SK-N-SH treated with all-trans-retinoic acid at 6 μM for 48 hours (cell line): ENCODE measurements at regions not wholly inside any gene's neighbourhood (a gene's known extent, or its start where the extent isn't known, plus 50 kb on each side); places are given as distances from the start of the nearest gene placed in this dataset.

Source experiments
- ATAC-seq: fragments of 200-7000 bp; cut with Tn5 transposase; 3 replicates; pipeline ENCODE4 v1.9.1; 2020; ENCODE audit warnings: mild to moderate bottlenecking, moderate library complexity
- ARNTL ChIP-seq: fragments of 450-650 bp; formaldehyde crosslinking; IDR thresholded peaks from 2 replicates; pipeline ENCODE4 v1.5.0; 2020; ENCODE audit warnings: low read depth, mild to moderate bottlenecking, moderate library complexity, borderline replicate concordance
- BACH2 ChIP-seq: fragments of 250-450 bp; sonication (Bioruptor Pico); IDR thresholded peaks from 2 replicates; pipeline ENCODE4 v1.9.0; 2021; ENCODE audit warnings: mild to moderate bottlenecking, borderline replicate concordance
- CSDC2 ChIP-seq: fragments of 250-450 bp; sonication (Bioruptor Pico); IDR thresholded peaks from 2 replicates; pipeline ENCODE4 v1.5.0; 2020; ENCODE audit warnings: mild to moderate bottlenecking, moderate library complexity
- CSRNP3 ChIP-seq: fragments of 250-450 bp; sonication (Bioruptor Pico); IDR thresholded peaks from 2 replicates; pipeline ENCODE4 v1.5.1; 2021; ENCODE audit warnings: mild to moderate bottlenecking, moderate library complexity
- ESRRG ChIP-seq: fragments of 250-450 bp; sonication (Bioruptor Pico); IDR thresholded peaks from 2 replicates; pipeline ENCODE4 v1.6.1; 2021; ENCODE audit warnings: mild to moderate bottlenecking
- GLIS3 ChIP-seq: fragments of 250-450 bp; sonication (Bioruptor Pico); IDR thresholded peaks from 2 replicates; pipeline ENCODE4 v1.5.0; 2020; ENCODE audit warnings: mild to moderate bottlenecking, moderate library complexity
- ISL1 ChIP-seq: fragments of 250-450 bp; sonication (Bioruptor Pico); IDR thresholded peaks from 2 replicates; pipeline ENCODE4 v2.1.2; 2022; ENCODE audit warnings: mild to moderate bottlenecking, moderate library complexity
- OSR1 ChIP-seq: fragments of 250-450 bp; sonication (Bioruptor Pico); IDR thresholded peaks from 2 replicates; pipeline ENCODE4 v1.8.0; 2022; ENCODE audit warnings: moderate library complexity, mild to moderate bottlenecking, inconsistent platforms
- PATZ1 ChIP-seq: fragments of 250-450 bp; sonication (Bioruptor Pico); IDR thresholded peaks from 2 replicates; pipeline ENCODE4 v1.8.0; 2020; ENCODE audit warnings: mild to moderate bottlenecking, moderate library complexity, borderline replicate concordance
- PPARA ChIP-seq: fragments of 250-450 bp; sonication (Bioruptor Pico); IDR thresholded peaks from 2 replicates; pipeline ENCODE4 v1.5.0; 2020; ENCODE audit warnings: mild to moderate bottlenecking, borderline replicate concordance
- RARB ChIP-seq: fragments of 250-450 bp; sonication (Bioruptor Pico); IDR thresholded peaks from 2 replicates; pipeline ENCODE4 v1.8.0; 2021; ENCODE audit warnings: mild to moderate bottlenecking, moderate library complexity
- SNAI2 ChIP-seq: fragments of 250-450 bp; sonication (Bioruptor Pico); IDR thresholded peaks from 2 replicates; pipeline ENCODE4 v1.5.0; 2020; ENCODE audit warnings: mild to moderate bottlenecking, moderate library complexity
- TCF4 ChIP-seq: fragments of 250-450 bp; sonication (Bioruptor Pico); IDR thresholded peaks from 2 replicates; pipeline ENCODE4 v1.8.0; 2021; ENCODE audit warnings: mild to moderate bottlenecking, moderate library complexity, borderline replicate concordance
- TOX ChIP-seq: fragments of 250-450 bp; sonication (Bioruptor Pico); IDR thresholded peaks from 2 replicates; pipeline ENCODE4 v1.8.0; 2021; ENCODE audit warnings: mild to moderate bottlenecking, moderate library complexity, borderline replicate concordance
- ZC3H10 ChIP-seq: fragments of 250-450 bp; sonication (Bioruptor Pico); IDR thresholded peaks from 2 replicates; pipeline ENCODE4 v1.5.1; 2021; ENCODE audit warnings: mild to moderate bottlenecking, moderate library complexity
- ZFP3 ChIP-seq: fragments of 250-450 bp; sonication (Bioruptor Pico); IDR thresholded peaks from 2 replicates; pipeline ENCODE4 v1.5.0; 2020; ENCODE audit warnings: mild to moderate bottlenecking, moderate library complexity
- ZFP30 ChIP-seq: fragments of 450-650 bp; formaldehyde crosslinking; IDR thresholded peaks from 2 replicates; pipeline ENCODE4 v1.5.0; 2022; ENCODE audit warnings: mild to moderate bottlenecking, moderate library complexity
- ZNF565 ChIP-seq: fragments of 450-650 bp; formaldehyde crosslinking; conservative IDR thresholded peaks from 2 replicates; pipeline ENCODE4 v1.5.0; 2020; ENCODE audit warnings: low read depth, mild to moderate bottlenecking, moderate library complexity
- ZNF70 ChIP-seq: fragments of 450-650 bp; formaldehyde crosslinking; IDR thresholded peaks from 2 replicates; pipeline ENCODE4 v1.5.0; 2020; ENCODE audit warnings: mild to moderate bottlenecking, moderate library complexity
- ZNF8 ChIP-seq: fragments of 450-650 bp; formaldehyde crosslinking; IDR thresholded peaks from 2 replicates; pipeline ENCODE4 v1.5.0; 2020; ENCODE audit warnings: mild to moderate bottlenecking, moderate library complexity
- TF ChIP-seq, protein P1 (sequence below): fragments of 250-450 bp; sonication (Bioruptor Pico); IDR thresholded peaks from 2 replicates; pipeline ENCODE4 v1.5.1; 2020; ENCODE audit warnings: low read depth, mild to moderate bottlenecking, moderate library complexity
- TF ChIP-seq, protein P2 (sequence below): fragments of 250-450 bp; sonication (Bioruptor Pico); IDR thresholded peaks from 2 replicates; pipeline ENCODE4 v1.8.0; 2021; ENCODE audit warnings: low read depth, mild to moderate bottlenecking, moderate library complexity, borderline replicate concordance
- TF ChIP-seq, protein P3 (sequence below): fragments of 250-450 bp; sonication (Bioruptor Pico); IDR thresholded peaks from 2 replicates; pipeline ENCODE4 v1.5.0; 2020; ENCODE audit warnings: mild to moderate bottlenecking, moderate library complexity

- ATAC-seq, result no peak
Observed at GRCh38 chr14:40199101-40199500, 766.9 kb upstream of the FBXO33 start.

GRCh38 chr14:40197344-40197743 is 765.1 kb upstream of the FBXO33 start:
- no peak for ATAC-seq
- no peak for TF ChIP-seq BACH2
- no peak for TF ChIP-seq TOX
- TF ChIP-seq OSR1 (CRISPR knock-in tag), result no peak
- TF ChIP-seq, protein P1, sequence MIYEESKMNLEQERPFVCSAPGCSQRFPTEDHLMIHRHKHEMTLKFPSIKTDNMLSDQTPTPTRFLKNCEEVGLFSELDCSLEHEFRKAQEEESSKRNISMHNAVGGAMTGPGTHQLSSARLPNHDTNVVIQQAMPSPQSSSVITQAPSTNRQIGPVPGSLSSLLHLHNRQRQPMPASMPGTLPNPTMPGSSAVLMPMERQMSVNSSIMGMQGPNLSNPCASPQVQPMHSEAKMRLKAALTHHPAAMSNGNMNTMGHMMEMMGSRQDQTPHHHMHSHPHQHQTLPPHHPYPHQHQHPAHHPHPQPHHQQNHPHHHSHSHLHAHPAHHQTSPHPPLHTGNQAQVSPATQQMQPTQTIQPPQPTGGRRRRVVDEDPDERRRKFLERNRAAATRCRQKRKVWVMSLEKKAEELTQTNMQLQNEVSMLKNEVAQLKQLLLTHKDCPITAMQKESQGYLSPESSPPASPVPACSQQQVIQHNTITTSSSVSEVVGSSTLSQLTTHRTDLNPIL (CRISPR knock-in tag), result no peak
- TF ChIP-seq TCF4 (CRISPR knock-in tag), result no peak
- TF ChIP-seq ARNTL (CRISPR knock-in tag), result no peak

More at GRCh38 chr14:40199101-40199500, 766.9 kb upstream of the FBXO33 start:
- no peak for TF ChIP-seq ARNTL (CRISPR knock-in tag)

DNA sequence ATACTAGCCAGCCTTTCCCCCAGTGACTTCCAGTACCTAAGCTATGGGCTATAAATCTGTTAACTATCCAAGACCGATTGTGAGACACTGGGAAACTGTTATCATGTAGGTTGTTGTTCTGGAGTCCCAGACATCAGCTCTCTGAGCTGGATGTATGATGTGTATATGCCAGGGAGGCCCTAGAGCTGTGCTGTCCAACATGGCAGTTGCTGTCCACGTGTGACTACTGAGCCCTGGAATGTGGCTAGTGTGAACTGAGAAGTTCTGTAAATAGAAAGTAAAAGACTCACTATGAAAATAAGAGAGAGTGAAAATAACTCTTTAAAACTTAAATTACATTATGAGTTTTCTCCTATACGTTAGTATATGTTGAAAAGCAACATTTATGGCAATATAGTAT is 755.8 kb upstream of the FBXO33 start:
- ATAC-seq, result no peak
- TF ChIP-seq CSDC2 (CRISPR knock-in tag) (no peak), TOX (no peak), PPARA (no peak), ARNTL (CRISPR knock-in tag) (no peak), ZNF565 (CRISPR knock-in tag) (no peak), GLIS3 (CRISPR knock-in tag) (no peak), SNAI2 (CRISPR knock-in tag) (no peak), ISL1 (CRISPR knock-in tag) (no peak), ZFP3 (CRISPR knock-in tag) (no peak), TCF4 (CRISPR knock-in tag) (no peak), ZFP30 (CRISPR knock-in tag) (no peak), BACH2 (no peak), PATZ1 (CRISPR knock-in tag) (no peak)
- TF ChIP-seq, protein P2, sequence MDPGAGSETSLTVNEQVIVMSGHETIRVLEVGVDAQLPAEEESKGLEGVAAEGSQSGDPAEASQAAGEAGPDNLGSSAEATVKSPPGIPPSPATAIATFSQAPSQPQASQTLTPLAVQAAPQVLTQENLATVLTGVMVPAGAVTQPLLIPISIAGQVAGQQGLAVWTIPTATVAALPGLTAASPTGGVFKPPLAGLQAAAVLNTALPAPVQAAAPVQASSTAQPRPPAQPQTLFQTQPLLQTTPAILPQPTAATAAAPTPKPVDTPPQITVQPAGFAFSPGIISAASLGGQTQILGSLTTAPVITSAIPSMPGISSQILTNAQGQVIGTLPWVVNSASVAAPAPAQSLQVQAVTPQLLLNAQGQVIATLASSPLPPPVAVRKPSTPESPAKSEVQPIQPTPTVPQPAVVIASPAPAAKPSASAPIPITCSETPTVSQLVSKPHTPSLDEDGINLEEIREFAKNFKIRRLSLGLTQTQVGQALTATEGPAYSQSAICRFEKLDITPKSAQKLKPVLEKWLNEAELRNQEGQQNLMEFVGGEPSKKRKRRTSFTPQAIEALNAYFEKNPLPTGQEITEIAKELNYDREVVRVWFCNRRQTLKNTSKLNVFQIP (CRISPR knock-in tag), result no peak
- TF ChIP-seq, protein P1 (CRISPR knock-in tag), result no peak

- ATAC-seq, result no peak
- TF ChIP-seq ZNF8, result no peak
- TF ChIP-seq, protein P3, sequence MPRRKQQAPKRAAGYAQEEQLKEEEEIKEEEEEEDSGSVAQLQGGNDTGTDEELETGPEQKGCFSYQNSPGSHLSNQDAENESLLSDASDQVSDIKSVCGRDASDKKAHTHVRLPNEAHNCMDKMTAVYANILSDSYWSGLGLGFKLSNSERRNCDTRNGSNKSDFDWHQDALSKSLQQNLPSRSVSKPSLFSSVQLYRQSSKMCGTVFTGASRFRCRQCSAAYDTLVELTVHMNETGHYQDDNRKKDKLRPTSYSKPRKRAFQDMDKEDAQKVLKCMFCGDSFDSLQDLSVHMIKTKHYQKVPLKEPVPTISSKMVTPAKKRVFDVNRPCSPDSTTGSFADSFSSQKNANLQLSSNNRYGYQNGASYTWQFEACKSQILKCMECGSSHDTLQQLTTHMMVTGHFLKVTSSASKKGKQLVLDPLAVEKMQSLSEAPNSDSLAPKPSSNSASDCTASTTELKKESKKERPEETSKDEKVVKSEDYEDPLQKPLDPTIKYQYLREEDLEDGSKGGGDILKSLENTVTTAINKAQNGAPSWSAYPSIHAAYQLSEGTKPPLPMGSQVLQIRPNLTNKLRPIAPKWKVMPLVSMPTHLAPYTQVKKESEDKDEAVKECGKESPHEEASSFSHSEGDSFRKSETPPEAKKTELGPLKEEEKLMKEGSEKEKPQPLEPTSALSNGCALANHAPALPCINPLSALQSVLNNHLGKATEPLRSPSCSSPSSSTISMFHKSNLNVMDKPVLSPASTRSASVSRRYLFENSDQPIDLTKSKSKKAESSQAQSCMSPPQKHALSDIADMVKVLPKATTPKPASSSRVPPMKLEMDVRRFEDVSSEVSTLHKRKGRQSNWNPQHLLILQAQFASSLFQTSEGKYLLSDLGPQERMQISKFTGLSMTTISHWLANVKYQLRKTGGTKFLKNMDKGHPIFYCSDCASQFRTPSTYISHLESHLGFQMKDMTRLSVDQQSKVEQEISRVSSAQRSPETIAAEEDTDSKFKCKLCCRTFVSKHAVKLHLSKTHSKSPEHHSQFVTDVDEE (CRISPR knock-in tag), result no peak
- TF ChIP-seq TCF4 (CRISPR knock-in tag), result no peak
- no peak for TF ChIP-seq OSR1 (CRISPR knock-in tag)
- TF ChIP-seq ZNF70 (CRISPR knock-in tag), result no peak
- no peak for TF ChIP-seq CSRNP3 (CRISPR knock-in tag)
- no peak for TF ChIP-seq ESRRG (CRISPR knock-in tag)
- TF ChIP-seq ZFP30 (CRISPR knock-in tag), result no peak
- no peak for TF ChIP-seq PATZ1 (CRISPR knock-in tag)
- TF ChIP-seq ARNTL (CRISPR knock-in tag), result no peak
- TF ChIP-seq ISL1 (CRISPR knock-in tag), result no peak
- TF ChIP-seq, protein P1 (CRISPR knock-in tag), result no peak
- no peak for TF ChIP-seq RARB (CRISPR knock-in tag)
- no peak for TF ChIP-seq ZC3H10 (CRISPR knock-in tag)
Observed at GRCh38 chr14:40164083-40164482, 731.9 kb upstream of the FBXO33 start.
